DND-41 (cell line): ENCODE measurements at regions not wholly inside any gene's neighbourhood (a gene's known extent, or its start where the extent isn't known, plus 50 kb on each side); places are given as distances from the start of the nearest gene placed in this dataset.

Experiments
- CTCF ChIP-seq: IDR thresholded peaks from 2 replicates; pipeline ENCODE4 v1.5.1; 2012; ENCODE audit warnings: borderline replicate concordance, low read length, moderate library complexity, mild to moderate bottlenecking; ENCODE audit not compliant: poor library complexity, severe bottlenecking; ENCODE audit errors: extremely low read depth
- EZH2 ChIP-seq: IDR thresholded peaks from 3 replicates; pipeline ENCODE4 v1.6.1; 2012; ENCODE audit warnings: borderline replicate concordance, low read depth, mild to moderate bottlenecking, moderate library complexity, low read length, inconsistent platforms; ENCODE audit not compliant: severe bottlenecking

- TF ChIP-seq CTCF (no peak), EZH2 (no peak)
Observed at GRCh38 chr14:22098435-22098834, 424.8 kb upstream of the OR4E1 start.
